ENCODE measurements at regions not wholly inside any gene's neighbourhood (a gene's known extent, or its start where the extent isn't known, plus 50 kb on each side); places are given as distances from the start of the nearest gene placed in this dataset.

DNA sequence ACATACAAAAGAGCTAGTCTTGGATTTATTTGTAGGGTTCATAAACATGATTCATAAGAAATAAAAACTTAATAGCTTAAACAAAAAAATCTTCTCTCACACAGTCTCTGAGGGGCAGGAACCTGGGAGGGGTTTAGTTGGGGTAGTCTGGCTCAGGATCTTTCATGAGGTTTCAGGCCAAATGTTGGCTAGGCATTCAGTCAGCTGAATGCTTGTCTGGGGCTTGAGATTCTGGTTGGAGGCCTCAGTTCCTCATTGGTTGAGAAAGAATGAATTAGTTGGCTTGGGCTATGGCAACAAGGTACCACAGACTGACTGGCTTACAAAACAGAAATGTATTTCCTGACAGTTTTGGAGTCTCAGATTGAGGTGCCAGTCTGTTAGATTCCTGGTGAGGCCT lies 74.3 kb downstream of the ANKRD7 start:
- no peak for DNase-seq (ENCODE audit: low read depth in 3 of 3, low spot score in 2 of 3)

DNA sequence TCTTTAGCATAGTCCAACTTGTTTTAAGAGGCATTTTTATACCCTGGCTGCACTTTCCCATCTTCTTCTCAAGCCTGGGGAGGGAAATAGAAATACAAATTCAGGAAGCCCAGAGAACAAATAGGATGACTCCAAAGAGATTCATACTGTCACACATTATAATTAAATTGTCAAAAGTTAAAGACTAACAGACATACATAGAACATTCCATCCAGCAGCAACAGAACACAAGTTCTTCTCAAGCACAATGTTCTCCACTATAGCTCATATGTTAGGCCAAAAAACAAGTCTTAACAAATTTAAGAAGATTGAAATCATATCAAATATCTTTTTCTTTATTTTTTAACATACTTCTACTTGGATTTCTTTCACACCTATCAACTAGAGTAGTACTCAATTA lies 75.7 kb downstream of the ANKRD7 start:
- DNase-seq (ENCODE audit: low read depth in 3 of 3, low spot score in 2 of 3) = no peak

DNA sequence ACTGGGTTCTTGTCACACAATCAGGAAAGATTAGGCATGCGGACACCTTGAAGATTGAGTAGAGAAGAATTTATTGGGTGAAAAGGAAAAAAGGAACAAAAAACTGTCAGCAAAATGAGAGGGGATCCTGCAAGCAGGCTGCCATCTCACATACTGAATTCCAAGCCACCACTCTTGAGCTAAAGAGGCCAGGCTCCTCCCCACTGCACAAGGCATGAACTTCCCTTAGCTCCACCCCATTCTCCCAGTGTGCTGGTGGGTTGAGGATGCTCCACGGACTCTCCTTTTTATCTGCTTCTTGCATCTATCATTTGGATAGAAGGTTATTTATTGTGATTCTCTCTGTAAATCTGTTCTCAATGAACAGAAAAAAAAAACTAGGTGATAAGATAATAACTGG lies 79.6 kb downstream of the ANKRD7 start:
- DNase-seq (ENCODE audit: low read depth in 3 of 3, low spot score in 2 of 3) = no peak

- no peak for DNase-seq (ENCODE audit: low read depth in 3 of 3, low spot score in 2 of 3)
Observed at GRCh38 chr7:118305671-118306070, 81.2 kb downstream of the ANKRD7 start.

- no peak for DNase-seq (ENCODE audit: low read depth in 3 of 3, low spot score in 2 of 3)
Observed at GRCh38 chr7:118306771-118307170, 82.3 kb downstream of the ANKRD7 start.

DNA sequence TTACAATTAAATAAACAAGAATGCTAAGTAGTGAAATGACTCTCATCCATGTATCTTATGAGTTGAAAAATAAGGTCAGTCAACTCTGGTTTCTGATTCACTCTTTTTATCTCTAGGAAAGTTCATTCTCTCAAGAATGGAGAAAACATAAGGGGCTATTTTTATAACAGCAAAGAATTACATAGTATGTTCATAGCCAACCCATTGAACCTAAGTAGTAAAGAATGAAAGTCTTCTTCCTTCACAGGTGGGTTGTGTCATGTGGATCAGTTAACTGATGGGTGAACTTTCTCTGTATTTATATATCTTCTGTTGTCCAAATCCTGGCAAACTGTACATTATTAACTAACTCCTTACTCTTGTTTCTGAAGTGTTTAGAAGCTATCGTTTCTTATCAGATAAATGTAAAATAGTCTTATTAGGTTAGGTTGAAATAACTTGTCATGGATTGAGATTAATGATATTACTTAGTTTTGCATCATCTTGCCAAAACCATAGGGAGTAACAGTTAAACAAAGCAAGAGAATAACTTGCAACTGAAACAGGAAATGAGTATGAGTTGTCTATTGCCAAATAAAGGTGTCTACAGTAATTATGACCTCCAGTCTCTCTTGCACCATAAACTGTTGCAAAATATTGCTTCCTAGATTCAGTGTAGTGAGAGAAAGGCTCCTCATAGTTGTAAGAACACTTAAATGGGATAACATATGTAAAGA lies 86.8 kb downstream of the ANKRD7 start:
- no peak for DNase-seq (ENCODE audit: low read depth in 3 of 3, low spot score in 2 of 3)

DNA sequence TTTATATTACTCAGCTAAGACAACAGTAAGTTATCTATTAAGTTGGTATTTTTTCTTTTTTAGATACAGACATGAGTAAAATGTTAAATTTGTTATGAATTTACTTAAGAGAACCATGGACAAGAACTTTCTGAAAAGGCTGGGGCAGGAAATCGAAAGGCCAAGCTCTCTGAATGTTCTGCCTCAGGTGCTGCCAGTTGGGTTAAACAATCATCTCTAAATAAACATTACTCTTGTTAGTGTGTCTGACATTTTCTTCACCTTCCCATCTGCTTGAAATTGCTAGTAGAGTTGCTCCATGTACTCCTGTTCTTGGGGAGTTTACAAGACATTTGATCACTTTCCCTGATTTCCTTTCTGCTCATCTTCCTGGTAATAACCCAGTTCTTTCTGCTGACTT lies 87.5 kb downstream of the ANKRD7 start:
- no peak for DNase-seq (ENCODE audit: low read depth in 3 of 3, low spot score in 2 of 3)

GRCh38 chr7:118312966-118313365 lies 88.5 kb downstream of the ANKRD7 start:
- no peak for DNase-seq (ENCODE audit: low read depth in 3 of 3, low spot score in 2 of 3)

- no peak for DNase-seq (ENCODE audit: low read depth in 3 of 3, low spot score in 2 of 3)
Observed at GRCh38 chr7:118324790-118325449, 100.4 kb downstream of the ANKRD7 start.

DNA sequence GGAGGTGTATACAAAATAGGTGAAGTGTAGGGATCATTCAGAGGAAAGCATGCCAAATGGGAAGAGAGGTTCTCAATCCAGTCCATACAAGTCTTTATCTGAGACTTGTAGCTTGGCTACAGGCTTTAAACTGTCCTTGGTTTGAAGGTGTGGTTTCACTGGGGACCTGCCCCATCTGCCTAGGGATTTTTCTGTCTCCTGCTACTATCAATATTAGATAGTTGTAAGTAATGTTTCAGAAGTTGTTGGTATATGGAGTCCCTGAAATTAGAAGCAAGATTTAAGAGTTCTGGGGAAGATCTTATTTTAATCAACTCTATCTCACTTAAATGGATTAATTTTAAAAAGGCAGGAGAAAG lies 100.9 kb downstream of the ANKRD7 start:
- DNase-seq (ENCODE audit: low read depth in 3 of 3, low spot score in 2 of 3) = no peak

DNA sequence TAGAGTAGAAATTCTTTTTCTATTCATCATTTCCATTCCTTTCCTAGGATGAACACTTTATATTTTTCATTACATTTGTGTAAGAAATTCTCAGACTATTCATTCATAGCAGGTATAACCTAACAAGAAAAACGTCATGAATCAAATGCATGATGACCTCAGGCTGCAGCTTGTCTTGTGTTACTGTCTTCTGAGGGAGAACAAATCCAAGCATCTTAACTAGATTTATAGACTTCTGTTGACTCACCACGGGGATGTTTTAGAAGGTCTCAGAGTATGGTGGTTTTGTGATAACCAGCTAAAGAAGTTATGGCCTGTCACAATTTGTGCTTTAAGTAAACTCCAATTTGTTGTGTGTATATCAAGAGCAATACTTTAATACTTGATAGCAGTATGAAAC lies 102.7 kb downstream of the ANKRD7 start:
- DNase-seq (ENCODE audit: low read depth in 3 of 3, low spot score in 2 of 3) = no peak

GRCh38 chr7:118328505-118329211 lies 104.2 kb downstream of the ANKRD7 start:
- DNase-seq (ENCODE audit: low read depth in 3 of 3, low spot score in 2 of 3) = no peak

- DNase-seq (ENCODE audit: low read depth in 3 of 3, low spot score in 2 of 3) = no peak
Observed at GRCh38 chr7:118330388-118330787, 105.9 kb downstream of the ANKRD7 start.

- DNase-seq (ENCODE audit: low read depth in 3 of 3, low spot score in 2 of 3) = no peak
Observed at GRCh38 chr7:118346748-118347147, 122.2 kb downstream of the ANKRD7 start.

GRCh38 chr7:118349604-118350003 lies 125.1 kb downstream of the ANKRD7 start:
- DNase-seq (ENCODE audit: low read depth in 3 of 3, low spot score in 2 of 3) = no peak

DNA sequence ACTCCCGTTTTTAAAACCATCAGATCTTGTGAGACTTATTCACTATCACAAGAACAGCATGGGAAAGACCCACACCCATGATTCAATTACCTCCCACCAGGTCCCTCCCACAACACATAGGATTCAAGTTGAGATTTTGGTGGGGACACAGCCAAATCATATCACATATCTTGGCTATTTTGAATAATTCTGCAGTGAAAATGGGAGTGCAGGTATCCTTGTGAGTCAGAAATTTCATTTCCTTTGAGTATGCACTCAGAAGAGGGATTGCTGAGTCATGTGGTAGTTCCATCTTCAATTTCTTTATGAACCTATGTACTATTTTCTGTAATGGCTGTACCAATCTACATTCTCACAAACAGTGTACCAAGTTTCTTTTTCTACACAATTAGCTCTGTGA lies 125.8 kb downstream of the ANKRD7 start:
- no peak for DNase-seq (ENCODE audit: low read depth in 3 of 3, low spot score in 2 of 3)

GRCh38 chr7:118352867-118353453 lies 128.5 kb downstream of the ANKRD7 start:
- no peak for DNase-seq (ENCODE audit: low read depth in 3 of 3, low spot score in 2 of 3)

- DNase-seq (ENCODE audit: low read depth in 3 of 3, low spot score in 2 of 3) = no peak
Observed at GRCh38 chr7:118366363-118366762, 141.9 kb downstream of the ANKRD7 start.

- DNase-seq (ENCODE audit: low read depth in 3 of 3, low spot score in 2 of 3) = no peak
Observed at GRCh38 chr7:118368958-118369357, 144.5 kb downstream of the ANKRD7 start.

DNA sequence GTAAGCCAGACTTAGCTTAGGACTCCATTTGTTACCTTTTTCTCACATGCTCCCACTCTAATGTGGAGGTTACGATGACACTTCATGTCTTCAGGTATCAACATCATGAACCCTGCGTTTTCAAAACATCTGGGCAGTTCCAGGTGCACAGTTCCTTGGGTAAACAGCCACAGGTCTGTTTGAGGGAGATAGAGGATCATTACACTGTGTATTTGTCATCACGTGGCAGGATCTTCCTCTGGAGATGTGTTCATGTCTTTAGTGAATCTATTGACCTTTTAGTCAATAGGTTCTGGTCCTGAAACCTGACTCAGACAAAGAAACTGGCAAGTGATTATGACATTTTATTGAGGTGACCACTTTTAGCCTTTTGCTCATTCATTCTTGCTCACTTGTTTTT lies 145.5 kb downstream of the ANKRD7 start:
- DNase-seq (ENCODE audit: low read depth in 3 of 3, low spot score in 2 of 3) = no peak

DNA sequence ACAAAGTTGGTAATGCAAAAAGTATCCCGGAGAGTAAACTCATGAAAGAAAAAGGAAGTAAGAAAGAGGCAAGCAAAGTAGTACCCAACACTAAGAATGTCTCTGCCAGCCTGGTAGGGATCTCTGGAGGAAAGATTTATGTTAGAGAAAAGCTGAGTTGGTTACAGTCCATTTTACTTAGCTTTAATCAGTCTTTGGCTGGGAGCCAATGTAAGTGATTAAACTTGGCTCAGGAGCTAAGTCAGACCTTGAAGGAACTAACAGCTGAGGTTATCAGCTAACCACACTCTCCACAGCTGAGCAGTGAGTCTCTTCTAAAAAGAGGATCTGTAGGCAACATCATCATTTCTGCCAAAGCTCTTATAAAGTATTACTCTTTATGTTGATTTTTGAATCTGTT lies 148.0 kb downstream of the ANKRD7 start:
- no peak for DNase-seq (ENCODE audit: low read depth in 3 of 3, low spot score in 2 of 3)

GRCh38 chr7:118389629-118390028 lies 165.1 kb downstream of the ANKRD7 start:
- no peak for DNase-seq (ENCODE audit: low read depth in 3 of 3, low spot score in 2 of 3)

Data from right renal cortex interstitium (tissue), 3 donors.